ENCODE measurements at regions not wholly inside any gene's neighbourhood (a gene's known extent, or its start where the extent isn't known, plus 50 kb on each side); places are given as distances from the start of the nearest gene placed in this dataset.
"Not testable (repeated sequence)": the region's sequence is repeated elsewhere in the genome, so short reads cannot be mapped to it uniquely, and the experiment has no call there.

DNA sequence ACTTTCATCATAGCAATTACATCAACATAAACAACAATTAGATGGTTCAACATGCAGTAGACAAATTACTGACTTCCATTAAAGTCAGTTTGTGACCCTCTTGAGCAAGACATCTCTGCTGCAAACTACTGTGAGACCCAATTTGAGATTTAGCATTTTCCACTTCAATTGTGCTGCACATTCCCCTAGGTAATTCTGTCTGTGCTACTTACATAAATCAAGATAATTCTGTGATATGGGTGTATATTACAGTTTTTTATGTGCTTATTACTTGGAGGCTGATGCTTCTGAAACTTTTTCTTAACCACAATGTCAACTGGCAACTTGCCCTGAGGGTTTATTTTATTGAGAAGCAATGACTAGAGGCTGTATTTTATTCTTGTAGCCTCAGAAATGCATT, 1714.4 kb downstream of the OLFM4 start:
- DNase-seq, result peak; percentile 70

DNA sequence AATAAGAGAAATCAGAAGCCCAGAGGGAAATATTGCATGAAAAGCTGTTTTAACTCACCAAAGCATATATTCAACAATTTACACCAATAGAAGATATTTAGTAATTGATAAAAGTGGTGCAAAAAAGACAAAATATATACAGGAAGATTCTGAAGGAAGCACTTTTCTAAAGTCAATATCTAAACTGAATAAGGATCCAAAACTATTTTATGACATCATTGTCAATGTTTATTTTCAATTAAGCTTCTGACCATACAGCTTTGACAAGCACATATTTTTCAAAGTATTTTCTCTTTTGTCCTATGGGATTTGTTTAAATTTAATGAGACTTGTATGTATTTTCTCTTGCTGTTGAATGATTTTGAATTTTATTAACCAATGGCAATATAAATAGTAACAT, 1716.1 kb downstream of the OLFM4 start:
- DNase-seq, result no peak

DNA sequence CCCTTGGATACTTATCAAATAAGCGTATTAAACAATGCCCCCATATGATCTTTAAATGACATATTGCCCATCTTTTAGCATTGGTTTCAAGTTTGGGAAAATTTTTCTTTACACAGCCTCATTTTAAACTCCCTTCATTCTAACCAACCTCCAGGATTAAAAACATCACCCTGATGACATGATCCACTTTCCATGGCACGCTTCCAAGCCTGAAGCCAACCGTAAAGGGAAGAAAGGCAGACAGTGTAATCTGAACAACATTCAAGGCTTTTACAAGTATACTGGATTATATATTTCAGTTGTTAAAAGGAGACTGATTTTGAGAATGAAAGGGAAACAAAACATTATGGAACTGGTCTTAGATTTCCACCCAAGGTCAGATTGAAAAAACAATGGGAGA, 1721.9 kb downstream of the OLFM4 start:
- DNase-seq, result no peak

DNA sequence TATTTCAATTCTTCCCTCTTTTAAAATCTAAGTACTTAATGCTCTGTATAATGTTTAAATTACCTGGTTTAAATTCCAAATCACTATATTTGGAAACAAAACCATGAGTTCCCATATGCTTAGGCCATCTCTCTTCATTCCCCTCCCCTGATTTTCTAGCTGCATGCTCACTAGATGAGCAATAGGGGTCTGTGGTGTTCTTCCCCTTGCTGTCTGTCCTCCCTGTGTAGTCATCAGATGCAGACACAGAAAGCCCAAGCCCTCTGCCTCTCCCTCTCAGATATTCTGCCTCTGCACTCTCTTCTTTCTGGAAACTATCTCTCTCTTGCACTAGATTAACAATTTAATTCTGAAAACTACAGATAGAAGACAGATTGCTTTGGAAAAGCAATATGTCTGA, 1730.2 kb downstream of the OLFM4 start:
- no peak for DNase-seq

DNA sequence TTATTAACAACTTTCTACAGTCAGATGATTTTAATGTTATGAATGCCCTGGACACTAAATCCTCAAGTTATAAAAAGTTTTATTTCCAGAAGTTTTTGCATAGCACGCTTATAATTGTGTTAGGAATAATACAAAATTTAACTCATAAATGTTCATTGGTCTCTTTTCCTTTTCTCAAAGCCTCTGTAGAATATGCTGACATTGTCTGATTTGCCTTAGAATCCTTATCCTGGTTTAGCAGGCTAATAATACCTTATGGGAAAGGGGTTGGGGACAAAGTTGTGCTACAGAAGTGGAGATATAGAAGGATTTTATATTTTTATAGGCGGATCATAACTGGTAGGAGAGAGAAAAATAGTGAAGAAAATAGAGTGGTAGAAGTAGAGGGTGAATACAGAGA, 1739.6 kb downstream of the OLFM4 start:
- DNase-seq, result no peak

DNA sequence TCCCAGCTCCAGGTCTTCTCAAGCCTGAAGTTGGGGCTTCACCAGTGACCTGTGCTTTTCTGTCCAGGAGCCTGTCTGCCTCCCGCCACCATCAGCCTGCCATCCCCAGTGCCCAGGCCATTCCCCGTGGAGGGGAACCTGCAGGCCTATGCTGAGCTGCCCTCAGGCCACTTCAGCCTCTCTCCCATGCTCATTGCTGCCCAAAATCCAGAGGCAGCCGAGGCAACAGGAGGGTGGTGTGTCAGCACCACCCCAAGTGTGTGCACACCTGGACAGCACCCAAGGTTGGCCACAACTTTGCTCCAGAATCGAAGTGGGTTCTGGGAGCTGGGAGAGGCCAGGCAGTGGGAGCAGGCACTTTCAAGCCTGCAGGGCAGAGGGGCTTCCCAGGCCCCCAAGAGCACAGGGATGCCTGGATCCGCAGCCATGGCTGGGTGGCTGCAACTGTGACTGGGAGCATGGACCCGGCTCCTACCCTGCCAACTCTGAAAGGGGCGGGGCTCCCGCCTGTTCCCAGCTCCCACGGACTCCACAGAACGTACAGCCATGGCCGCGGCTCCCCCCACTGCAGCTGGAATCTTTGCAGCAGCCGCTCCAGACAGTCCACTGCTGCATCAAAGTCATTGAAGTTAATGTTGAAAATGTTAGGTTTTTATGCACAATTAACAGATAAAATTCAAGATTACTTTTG, 1747.0 kb downstream of the OLFM4 start:
- no peak for DNase-seq

DNA sequence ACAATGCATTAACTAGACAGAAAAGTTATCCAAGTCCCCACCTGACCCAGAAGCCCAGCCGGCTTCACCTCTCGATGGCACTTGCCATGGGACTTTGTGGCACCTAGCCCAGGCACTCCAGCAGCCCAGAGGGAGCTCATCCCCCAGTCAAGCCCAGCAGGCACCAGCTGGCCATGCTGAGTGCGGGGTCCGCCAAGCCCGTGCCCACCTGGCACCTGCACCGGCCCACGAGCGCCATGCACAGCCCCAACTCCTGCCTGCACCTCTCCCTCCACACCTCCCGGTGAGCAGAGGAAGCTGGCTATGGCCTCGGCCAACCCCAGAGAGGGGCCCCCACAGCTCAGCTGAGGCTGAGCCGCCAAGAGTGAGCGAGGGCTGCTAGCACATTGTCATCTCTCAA, 1759.1 kb downstream of the OLFM4 start:
- DNase-seq, result no peak

DNA sequence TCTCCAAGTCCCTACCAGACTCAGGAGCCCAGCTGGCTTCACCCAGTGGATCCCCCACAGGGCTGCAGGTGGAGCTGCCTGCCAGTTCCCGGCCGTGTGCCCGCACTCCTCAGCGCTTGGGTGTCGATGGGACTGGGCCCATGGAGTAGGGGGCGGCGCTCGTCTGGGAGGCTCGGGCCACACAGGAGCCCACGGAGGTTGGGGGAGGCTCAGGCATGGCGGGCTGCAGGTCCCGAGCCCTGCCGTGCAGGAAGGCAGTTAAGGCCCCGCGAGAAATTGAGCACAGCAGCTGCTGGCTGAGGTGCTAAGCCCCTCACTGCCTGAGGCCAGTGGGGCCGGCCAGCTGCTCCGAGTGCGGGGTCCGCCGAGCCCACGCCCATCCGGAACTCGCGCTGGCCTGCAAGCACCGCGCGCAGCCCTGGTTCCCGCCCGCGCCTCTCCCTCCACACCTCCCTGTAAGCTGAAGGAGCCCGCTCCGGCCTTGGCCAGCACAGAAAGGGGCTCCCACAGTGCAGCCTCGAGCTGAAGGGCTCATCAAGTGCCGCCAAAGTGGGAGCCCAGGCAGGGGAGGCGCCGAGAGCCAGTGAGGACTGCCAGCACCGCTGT, 1771.1 kb downstream of the OLFM4 start:
- DNase-seq, result no peak

DNA sequence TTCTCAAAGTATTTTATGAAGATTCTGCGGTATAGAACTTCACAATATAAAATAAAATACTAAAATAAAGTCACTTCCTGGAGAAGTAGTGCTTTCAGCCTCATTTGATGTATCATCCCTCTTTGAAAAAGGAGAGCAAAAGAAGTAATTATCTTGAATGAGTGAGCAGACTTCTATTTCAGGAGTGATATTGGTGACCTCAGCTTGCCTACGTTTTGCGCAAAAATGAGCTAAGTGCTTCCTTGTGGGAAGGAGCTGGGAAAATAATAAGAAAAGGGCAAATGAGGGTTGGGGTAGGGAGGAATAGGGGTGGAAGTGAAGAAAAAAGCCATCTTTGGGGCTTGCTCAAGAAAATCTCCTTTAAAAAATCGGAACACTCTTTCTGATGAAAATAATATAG, 1773.6 kb downstream of the OLFM4 start:
- DNase-seq, result no peak

DNA sequence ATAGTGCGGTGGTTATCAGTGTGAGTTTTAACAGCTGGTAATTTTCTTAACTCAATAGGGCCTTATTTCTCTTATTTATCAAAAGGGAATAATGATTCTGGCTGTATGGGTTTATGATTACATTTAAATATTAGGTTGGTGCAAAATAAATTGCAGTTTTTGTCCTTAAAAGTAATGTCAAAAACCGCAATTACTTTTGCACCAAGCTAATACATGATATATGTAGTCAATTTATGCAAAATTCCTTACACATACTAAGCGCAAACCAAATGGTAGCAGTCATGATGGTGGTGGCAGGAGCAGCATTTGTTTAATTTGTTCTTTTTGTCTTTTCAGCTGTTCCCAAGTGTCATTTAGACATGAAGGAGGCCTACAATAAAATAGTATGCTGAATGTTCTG, 1777.1 kb downstream of the OLFM4 start:
- DNase-seq, result no peak

DNA sequence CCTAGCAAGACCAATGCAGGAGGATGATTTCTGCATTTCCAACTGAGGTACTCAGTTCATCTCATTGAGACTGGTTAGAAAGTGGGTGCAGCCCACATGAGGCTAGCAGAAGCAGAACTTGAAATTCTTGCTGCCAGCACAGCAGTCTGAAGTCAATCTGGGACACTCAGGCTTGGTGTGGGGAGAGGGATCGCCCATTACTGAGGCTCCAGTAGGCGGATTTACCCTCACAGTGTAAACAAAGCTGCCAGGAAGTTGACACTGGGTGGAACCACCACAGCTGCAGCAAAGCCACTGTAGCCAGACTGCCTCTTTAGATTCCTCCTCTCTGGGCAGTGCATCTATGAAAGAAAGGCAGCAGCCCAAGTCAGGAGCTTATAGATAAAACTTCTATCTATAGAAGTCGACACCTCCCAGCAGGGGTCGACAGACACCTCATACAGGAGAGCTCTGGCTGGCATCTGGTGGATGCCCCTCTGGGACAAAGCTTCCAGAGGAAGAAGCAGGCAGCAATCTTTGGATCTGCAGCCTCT, 1793.4 kb downstream of the OLFM4 start:
- not testable (repeated sequence) for DNase-seq

DNA sequence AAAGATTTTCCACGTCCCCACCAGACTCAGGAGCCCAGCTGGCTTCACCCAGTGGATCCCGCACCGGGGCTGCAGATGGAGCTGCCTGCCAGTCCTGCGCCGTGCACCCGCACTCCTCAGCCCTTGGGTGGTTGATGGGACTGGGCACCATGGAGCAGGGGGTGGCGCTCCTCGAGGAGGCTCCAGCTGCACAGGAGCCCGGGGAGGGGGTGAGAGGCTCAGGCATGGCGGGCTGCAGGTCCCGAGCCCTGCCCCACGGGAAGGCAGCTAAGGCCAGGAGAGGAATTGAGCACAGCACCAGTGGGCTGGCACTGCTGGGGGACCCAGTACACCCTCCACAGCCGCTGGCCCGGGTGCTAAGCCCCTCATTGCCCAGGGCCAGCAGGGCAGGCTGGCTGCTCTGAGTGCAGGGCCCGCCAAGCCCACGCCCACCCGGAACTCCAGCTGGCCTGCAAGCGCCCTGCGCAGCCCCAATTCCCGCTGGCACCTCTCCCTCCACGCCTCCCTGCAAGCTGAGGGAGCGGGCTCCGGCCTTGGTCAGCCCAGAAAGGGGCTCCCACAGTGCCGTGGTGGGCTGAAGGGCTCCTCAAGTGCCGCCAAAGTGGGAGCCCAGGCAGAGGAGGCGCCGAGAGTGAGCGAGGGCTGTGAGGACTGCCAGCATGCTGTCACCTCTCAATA, 1800.9 kb downstream of the OLFM4 start:
- not testable (repeated sequence) for DNase-seq

DNA sequence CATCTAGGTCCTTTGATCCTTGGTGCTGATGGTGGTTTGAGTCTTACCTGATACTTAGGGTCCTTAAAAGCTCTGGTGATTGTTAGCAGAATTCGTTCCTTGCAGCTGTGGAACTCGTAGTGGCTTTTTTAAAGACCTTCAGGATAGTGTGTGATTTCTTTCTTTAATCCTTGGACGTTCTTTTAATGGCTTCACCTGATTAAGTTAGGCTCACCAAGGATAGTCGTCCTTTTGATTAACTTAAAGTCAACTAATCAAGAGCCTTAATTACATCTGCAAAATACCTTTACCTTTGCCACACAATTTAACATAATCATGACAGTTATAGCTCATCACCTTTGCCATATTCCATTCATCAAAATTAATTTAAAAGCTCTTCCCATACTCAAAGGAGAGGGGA, 1807.7 kb downstream of the OLFM4 start:
- no peak for DNase-seq

DNA sequence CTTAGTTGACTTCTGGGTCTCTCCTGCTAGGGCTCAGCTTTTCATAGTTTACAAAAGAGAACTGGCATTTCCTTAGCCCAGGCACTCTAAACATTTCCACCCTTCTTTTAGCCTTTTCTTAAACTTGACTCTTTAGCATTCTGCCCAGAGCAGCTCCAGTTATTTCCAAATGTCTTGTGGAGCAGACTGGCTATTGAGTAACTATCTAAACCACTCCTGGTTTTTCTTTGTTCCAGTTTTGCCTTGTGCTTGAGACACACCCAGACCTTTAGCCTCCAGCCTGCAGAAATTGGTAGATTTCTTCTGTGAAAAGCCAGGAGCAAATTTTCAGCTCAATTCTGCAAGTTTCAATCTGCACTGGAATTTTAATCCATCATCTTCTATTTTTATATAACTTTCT, 1813.1 kb downstream of the OLFM4 start:
- DNase-seq, result no peak

DNA sequence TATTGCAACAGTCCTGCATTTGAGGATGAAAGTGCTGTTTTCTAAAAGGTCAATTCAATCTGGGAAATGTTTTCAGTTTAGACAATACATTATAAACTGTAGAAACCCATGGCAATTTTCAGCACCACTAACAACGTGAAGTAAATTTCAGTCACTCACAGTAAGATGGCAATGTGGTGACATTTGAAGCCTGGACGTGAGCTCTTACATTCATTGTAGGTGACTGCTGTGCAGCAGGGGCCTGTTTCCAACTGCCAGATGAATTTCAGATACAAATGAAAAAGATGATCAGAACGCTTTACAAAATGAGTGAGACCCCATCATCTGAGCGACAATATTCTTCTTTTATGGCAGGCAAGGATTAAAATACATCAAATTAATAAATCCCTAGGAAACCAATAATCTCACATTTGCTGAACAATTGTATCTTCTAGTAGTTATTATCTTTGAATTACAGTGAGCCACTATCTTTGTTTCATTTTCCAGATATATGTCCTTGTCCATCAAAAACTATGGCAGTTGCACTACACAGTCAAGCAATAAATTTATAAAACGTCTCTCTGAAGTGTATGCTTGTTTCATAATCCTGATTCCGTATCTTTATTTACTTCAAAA, 1816.8 kb downstream of the OLFM4 start:
- no peak for DNase-seq

DNA sequence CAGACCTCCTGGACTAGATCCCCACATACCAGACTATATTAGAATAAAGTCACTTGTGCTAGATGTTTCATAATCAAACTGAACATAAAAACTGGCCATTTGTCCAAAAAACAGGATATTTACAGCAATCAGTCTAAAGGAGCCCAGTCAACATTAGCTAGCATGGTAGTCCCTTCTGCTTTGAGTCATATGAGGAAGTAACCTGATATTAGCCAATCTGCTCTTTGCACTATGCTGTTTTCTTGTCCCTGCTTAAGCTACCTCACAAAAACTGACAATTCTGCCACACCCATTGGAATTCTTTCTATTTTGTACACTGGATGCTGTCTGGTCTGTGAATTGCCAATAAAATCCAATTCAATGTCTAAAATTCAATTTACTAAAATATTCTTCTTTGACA, 1824.2 kb downstream of the OLFM4 start:
- DNase-seq, result no peak

DNA sequence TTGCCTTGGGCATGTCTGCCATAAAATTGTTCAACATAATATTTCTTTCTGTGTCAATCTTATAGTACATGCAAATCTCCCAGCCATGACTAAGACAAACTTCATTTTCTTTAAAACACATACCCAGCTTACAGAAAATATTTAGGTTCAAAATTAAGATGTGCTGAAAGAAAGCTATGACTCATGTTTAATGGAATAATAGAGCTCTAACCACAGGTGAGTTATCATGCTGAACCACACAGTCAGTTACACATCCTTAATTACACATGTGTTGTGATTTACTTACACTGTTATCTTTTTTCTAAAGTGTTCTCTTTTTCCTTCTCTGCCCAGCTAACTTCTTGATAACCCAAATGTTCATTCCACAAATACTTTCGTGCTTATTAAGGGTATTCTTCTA, 1831.2 kb downstream of the OLFM4 start:
- DNase-seq, result no peak

DNA sequence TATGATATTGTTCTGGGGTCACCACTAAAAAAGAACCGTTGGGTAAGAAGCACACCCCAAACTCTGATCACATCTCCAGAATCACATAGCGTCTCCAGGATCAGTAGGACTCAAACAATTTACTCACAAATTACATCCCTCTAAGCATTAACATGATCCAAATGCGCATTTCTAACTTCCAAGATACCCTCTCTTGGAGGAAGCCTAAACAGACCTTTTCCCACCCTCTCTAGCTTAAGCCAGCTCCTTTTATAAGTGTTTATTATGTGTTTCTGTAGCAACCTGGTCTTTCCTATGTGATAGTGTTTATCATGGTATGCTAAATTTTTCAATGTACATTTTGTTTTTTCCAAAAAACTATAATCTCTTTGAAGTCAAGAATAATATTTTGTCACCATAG, 1846.5 kb downstream of the OLFM4 start:
- DNase-seq, result no peak

DNA sequence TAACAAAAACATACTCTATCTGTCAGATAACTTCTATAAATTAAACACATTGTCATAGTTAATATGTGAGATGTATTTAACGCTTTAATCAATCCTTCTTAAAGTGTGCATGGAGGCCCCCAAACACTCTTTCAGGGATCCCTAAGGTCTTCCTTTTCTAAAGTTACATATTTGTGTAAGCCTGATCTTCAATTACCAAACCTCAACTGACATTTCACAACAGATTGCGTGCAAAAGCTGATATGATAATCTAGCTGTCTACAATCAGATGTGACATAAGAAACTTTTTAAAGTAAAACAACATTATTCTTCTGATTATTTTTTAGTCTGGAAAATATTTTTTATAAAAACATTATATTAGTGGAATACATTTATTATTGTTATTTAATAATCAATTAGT, 1850.4 kb downstream of the OLFM4 start:
- no peak for DNase-seq

DNA sequence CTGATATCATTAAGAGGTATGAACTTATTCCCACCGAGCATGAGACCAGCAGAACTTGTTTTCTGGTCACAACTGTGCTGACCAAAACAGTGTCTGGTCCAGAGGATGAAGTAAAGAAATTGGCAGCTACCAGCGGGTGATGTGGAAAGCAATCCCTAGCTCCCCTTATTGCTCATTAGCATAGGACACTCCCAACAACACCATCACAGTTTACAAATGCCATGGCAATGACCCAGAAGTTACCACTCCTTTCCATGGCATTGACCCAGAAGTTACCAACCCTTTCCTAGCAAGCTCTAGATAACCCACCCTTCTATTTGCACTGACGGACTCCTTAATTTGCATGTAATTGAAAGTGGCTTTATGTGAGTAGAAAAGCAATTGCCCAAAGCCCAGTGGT, 1856.1 kb downstream of the OLFM4 start:
- no peak for DNase-seq

DNA sequence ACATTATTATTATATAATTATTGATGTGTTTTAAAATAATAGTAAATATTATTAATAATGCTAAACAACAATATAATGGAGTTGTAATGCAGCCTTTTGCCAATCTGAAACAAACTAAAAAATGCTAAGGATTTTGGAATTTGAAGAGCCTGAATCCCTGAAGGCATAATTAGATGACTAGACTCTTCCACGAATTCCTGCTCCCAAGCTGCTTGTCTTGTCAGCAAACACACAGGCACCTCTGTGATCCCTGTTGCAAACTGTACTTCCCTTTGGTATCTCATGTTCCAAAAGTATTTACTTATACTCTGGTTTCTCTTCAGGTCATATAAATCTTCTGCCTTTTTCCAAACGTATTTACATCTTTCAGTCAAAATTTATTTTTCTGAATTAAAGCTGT, 1862.4 kb downstream of the OLFM4 start:
- no peak for DNase-seq

DNA sequence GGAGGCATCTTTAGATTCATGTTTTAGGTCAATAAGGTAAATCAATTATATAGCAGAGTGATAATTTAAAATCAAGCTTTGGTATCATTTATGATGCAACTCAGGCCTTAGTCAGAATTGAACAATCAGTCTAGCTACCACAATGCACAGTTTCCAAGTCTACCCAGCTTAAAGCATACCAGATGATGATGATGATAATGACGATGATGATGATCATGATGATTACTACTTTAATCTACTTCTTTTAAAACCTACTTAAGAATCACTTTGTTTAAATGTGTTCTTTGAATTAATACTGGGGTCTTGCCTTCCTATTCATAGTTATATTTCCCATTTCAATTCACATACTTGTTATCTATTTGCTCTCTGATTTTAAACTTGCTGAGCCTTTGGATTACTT, 1872.7 kb downstream of the OLFM4 start:
- no peak for DNase-seq

DNA sequence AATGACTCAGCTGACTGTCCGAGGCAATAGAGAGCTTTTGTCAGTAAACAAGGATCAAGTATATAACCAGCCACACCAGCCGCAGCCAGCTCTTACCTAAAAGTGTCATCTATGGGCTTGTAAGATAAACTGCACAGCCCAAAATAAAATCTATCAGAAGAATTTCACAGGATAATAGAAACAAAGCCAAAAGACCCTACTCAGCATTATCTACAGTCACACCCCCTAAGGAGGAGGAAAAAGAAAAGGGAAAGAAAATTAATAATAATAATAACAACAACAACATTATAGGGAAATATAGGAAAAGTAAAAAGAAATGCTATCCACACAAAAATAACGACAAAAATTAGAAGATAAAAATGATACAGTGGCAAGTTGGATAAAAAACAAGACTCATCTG, 1883.8 kb downstream of the OLFM4 start:
- no peak for DNase-seq

DNA sequence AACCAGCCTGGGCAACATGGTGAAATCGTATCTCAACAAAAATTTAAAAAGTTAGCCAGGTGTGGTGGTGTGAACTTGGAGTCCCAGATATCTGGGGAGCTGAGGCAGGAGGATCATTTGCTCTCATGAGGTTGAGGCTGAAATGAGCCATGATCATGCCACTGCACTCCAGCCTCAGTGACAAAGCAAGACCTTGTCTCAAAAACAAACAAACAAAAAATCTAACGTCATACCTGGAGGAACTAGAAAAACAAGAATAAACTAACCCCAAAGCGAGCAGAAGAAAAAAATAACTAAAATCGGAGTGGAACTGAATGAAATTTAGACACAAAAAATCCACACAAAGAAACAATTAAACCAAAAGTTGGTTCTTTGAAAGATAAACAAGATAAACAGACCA, 1885.1 kb downstream of the OLFM4 start:
- DNase-seq, result no peak

Data from NCI-H1436 (cell line).